Kidney (tissue), 13 donors: ENCODE measurements at regions not wholly inside any gene's neighbourhood (a gene's known extent, or its start where the extent isn't known, plus 50 kb on each side); places are given as distances from the start of the nearest gene placed in this dataset.
A peak's percentile ranks its signal among the peaks of the same experiment; 100 is the strongest.

Source experiments
- DNase-seq, 5 donors: peaks; one replicate each; pipeline ENCODE4 v3.0.0-alpha.2; 2013 to 2020
- FAIRE-seq: peaks from 2 replicates; lab custom pipeline; 2012; peaks lifted over from hg19 to GRCh38; lab: Jason Lieb, UNC
- H3K27ac ChIP-seq, 2 donors: one replicate each; pipeline ENCODE4 v1.7.0; 2013; ENCODE audit warnings: low read depth in 2 of 2, low read length in 2 of 2, inconsistent platforms in 1 of 2
- H3K27me3 ChIP-seq: one replicate; pipeline ENCODE4 v1.7.1; 2013; ENCODE audit warnings: low read length, inconsistent platforms; ENCODE audit not compliant: control insufficient read depth, insufficient read depth
- H3K36me3 ChIP-seq, 3 donors: one replicate each; pipeline versions ENCODE4 v1.7.0 to v1.7.1; 2013; ENCODE audit warnings: low read length in 3 of 3, control low read depth in 1 of 3, inconsistent platforms in 1 of 3; ENCODE audit not compliant: insufficient read depth in 3 of 3, control insufficient read depth in 2 of 3
- H3K4me1 ChIP-seq, 3 donors: one replicate each; pipeline versions ENCODE4 v1.7.0 to v1.7.1; 2013; ENCODE audit warnings: low read length in 3 of 3, inconsistent platforms in 1 of 3, low read depth in 1 of 3; ENCODE audit not compliant: control insufficient read depth in 2 of 3, insufficient read depth in 2 of 3
- H3K4me3 ChIP-seq, 3 donors: one replicate each; pipeline versions ENCODE4 v1.7.0 to v1.8.1; 2013; ENCODE audit warnings: low read length in 3 of 3, control low read depth in 1 of 3, inconsistent platforms in 1 of 3
- H3K9ac ChIP-seq, 3 donors: one replicate each; pipeline versions ENCODE4 v1.7.0 to v1.7.1; 2013; ENCODE audit warnings: low read length in 3 of 3, control low read depth in 1 of 3, inconsistent platforms in 1 of 3
- H3K9me3 ChIP-seq, 3 donors: one replicate each; pipeline versions ENCODE4 v1.7.0 to v1.7.1; 2013; ENCODE audit warnings: low read length in 3 of 3, control low read depth in 1 of 3, inconsistent platforms in 1 of 3; ENCODE audit not compliant: control insufficient read depth in 2 of 3, insufficient read depth in 1 of 3
- intact Hi-C: fragments of 100-400 bp; cut with DNase I; formaldehyde crosslinking; loops from one replicate; pipeline ENCODE4 v1.11.1; 2022
- TF ChIP-seq, protein P1 (sequence below): IDR thresholded peaks from 3 replicates; pipeline ENCODE4 v1.5.1; 2012; ENCODE audit warnings: mild to moderate bottlenecking, moderate library complexity, borderline replicate concordance; ENCODE audit not compliant: insufficient read depth; ENCODE audit errors: extremely low read depth
- donor health status: control.
- donor health status: control.
- donor health status: control.
- donor health status: control.
- donor health status: control.
- donor health status: DM: yes; HTN: yes; CAD: no.
- donor health status: Normal renal cell carcinoma (clear cell type).

- Histone ChIP-seq H3K36me3 (no peaks in the 10 kb centered on the region), H3K4me1 (peaks cover 0 to 12% (median 4%) of the 10 kb centered on the region in 3 donors), H3K9me3 (no peaks in the 10 kb centered on the region), H3K27me3 (no peaks in the 10 kb centered on the region), H3K9ac (no peak overlapping the region), H3K4me3 (no peak overlapping the region), H3K27ac (no peak overlapping the region)
- intact Hi-C loops, result no loop called here
- FAIRE-seq (no peak), DNase-seq (no peak)
- TF ChIP-seq, protein P1, sequence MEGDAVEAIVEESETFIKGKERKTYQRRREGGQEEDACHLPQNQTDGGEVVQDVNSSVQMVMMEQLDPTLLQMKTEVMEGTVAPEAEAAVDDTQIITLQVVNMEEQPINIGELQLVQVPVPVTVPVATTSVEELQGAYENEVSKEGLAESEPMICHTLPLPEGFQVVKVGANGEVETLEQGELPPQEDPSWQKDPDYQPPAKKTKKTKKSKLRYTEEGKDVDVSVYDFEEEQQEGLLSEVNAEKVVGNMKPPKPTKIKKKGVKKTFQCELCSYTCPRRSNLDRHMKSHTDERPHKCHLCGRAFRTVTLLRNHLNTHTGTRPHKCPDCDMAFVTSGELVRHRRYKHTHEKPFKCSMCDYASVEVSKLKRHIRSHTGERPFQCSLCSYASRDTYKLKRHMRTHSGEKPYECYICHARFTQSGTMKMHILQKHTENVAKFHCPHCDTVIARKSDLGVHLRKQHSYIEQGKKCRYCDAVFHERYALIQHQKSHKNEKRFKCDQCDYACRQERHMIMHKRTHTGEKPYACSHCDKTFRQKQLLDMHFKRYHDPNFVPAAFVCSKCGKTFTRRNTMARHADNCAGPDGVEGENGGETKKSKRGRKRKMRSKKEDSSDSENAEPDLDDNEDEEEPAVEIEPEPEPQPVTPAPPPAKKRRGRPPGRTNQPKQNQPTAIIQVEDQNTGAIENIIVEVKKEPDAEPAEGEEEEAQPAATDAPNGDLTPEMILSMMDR, result no peak
Observed at GRCh38 chr17:69608141-69608540, 193.6 kb downstream of the MAP2K6 start.

DNA sequence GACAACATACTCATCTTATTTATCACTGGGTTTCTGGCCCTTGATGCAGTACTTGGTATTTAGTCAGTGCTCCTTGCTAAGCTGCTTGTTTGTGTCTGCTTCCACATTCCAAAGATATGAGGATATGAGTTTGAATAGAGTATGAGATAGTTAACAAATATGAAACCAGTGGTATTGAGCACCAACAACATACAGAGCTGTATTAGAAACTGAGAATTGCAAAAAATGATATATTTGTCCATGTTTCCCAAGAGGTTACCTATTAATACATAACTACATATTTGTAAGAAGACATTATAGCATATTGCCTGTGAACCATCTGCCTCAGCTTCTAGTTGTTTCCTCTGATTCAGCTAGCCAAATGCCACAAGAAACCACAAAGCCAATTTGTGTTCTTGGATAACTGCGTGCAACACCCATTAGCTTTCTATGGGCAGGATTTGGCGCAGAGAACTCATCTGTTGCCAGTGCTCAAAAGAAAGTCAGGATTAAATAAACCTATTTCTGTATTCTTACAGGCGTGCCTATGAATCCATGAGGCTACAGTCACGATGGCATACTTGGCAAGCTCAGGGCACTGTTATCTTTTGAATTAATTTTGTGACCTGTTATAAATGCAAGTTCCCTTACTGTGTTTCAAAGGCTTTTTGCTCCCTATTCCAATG, 194.4 kb downstream of the MAP2K6 start:
- DNase-seq (no peak), FAIRE-seq (no peak)
- H3K9me3 ChIP-seq, result no peaks in the 10 kb centered on the region
- no peaks in the 10 kb centered on the region for H3K36me3 ChIP-seq
- no peak overlapping the region for H3K9ac ChIP-seq
- no peak overlapping the region for H3K27ac ChIP-seq
- TF ChIP-seq, protein P1, result no peak
- no peaks in the 10 kb centered on the region for H3K27me3 ChIP-seq
- no peak overlapping the region for H3K4me3 ChIP-seq
- H3K4me1 ChIP-seq, result peaks cover 0 to 12% (median 4%) of the 10 kb centered on the region in 3 donors
- intact Hi-C loops, result no loop called here

GRCh38 chr17:69609473-69610305, 195.2 kb downstream of the MAP2K6 start:
- no peaks in the 10 kb centered on the region for H3K36me3 ChIP-seq
- TF ChIP-seq, protein P1, result no peak
- no peaks in the 10 kb centered on the region for H3K27me3 ChIP-seq
- DNase-seq (peak in 1 of 5 donors; percentile 26), FAIRE-seq (no peak)
- no peaks in the 10 kb centered on the region for H3K9me3 ChIP-seq
- intact Hi-C loops, result no loop called here
- peaks cover 0 to 12% (median 4%) of the 10 kb centered on the region in 3 donors for H3K4me1 ChIP-seq
- no peak overlapping the region for H3K4me3 ChIP-seq
- no peak overlapping the region for H3K9ac ChIP-seq
- H3K27ac ChIP-seq, result no peak overlapping the region
